Right atrium auricular region (tissue), 2 donors: ENCODE measurements at regions not wholly inside any gene's neighbourhood (a gene's known extent, or its start where the extent isn't known, plus 50 kb on each side); places are given as distances from the start of the nearest gene placed in this dataset.

Experiments used
- DNase-seq: peaks from one replicate; pipeline ENCODE4 v3.0.0-alpha.2; 2019; ENCODE audit warnings: low spot score
- H3K27ac ChIP-seq, 2 donors: fragments of 200-600 bp; sonication (generic); 1 replicate in 1 of 2; 2 replicates in 1 of 2; pipeline ENCODE4 v1.5.1; 2016 to 2019
- H3K27me3 ChIP-seq, 2 donors: fragments of 200-600 bp; sonication (generic); one replicate each; pipeline versions ENCODE4 v1.5.1 to v1.6.0; 2017 to 2019
- H3K36me3 ChIP-seq: fragments of 200-600 bp; sonication (generic); one replicate; pipeline ENCODE4 v1.5.1; 2016
- H3K4me1 ChIP-seq, 2 donors: fragments of 200-600 bp; sonication (generic); one replicate each; pipeline versions ENCODE4 v1.5.1 to v1.6.0; 2017 to 2019
- H3K4me3 ChIP-seq, 2 donors: fragments of 200-600 bp; sonication (generic); 1 replicate in 1 of 2; 2 replicates in 1 of 2; pipeline ENCODE4 v1.5.1; 2017 to 2019; ENCODE audit warnings: mild to moderate bottlenecking in 1 of 2, moderate library complexity in 1 of 2
- H3K9me3 ChIP-seq, 2 donors: fragments of 200-600 bp; sonication (generic); one replicate each; pipeline ENCODE4 v1.5.1; 2019
- CTCF ChIP-seq, 2 donors: fragments of 200-600 bp; sonication (generic); IDR thresholded peaks; one replicate each; pipeline ENCODE4 v1.5.1; 2019; ENCODE audit warnings: antibody characterized with exemption in 2 of 2

GRCh38 chr6:94478133-94479005 is 1059.0 kb upstream of the EPHA7 start:
- TF ChIP-seq CTCF (IDR thresholded peaks at IDR 0.05) = no peak
- Histone ChIP-seq H3K27me3 (no peaks in the 10 kb centered on the region), H3K4me1 (no peaks in the 10 kb centered on the region), H3K27ac (no peak overlapping the region), H3K36me3 (no peaks in the 10 kb centered on the region), H3K9me3 (peaks cover 0 to 8% of the 10 kb centered on the region in 2 donors), H3K4me3 (no peak overlapping the region)
- DNase-seq = no peak

GRCh38 chr6:94468830-94469229 is 1049.5 kb upstream of the EPHA7 start:
- no peaks in the 10 kb centered on the region for H3K36me3 ChIP-seq
- H3K27me3 ChIP-seq = no peaks in the 10 kb centered on the region
- no peak for TF ChIP-seq CTCF (IDR thresholded peaks at IDR 0.05)
- H3K4me1 ChIP-seq = no peaks in the 10 kb centered on the region
- H3K27ac ChIP-seq = no peak overlapping the region
- H3K4me3 ChIP-seq = no peak overlapping the region
- no peaks in the 10 kb centered on the region for H3K9me3 ChIP-seq
- DNase-seq = no peak

- H3K27ac ChIP-seq = no peak overlapping the region
- no peaks in the 10 kb centered on the region for H3K27me3 ChIP-seq
- no peak for DNase-seq
- H3K36me3 ChIP-seq = no peaks in the 10 kb centered on the region
- H3K4me3 ChIP-seq = no peak overlapping the region
- H3K4me1 ChIP-seq = no peaks in the 10 kb centered on the region
- no peak for TF ChIP-seq CTCF (IDR thresholded peaks at IDR 0.05)
- no peaks in the 10 kb centered on the region for H3K9me3 ChIP-seq
Observed at GRCh38 chr6:94464018-94464510, 1044.7 kb upstream of the EPHA7 start.

GRCh38 chr6:94463306-94463705 is 1043.9 kb upstream of the EPHA7 start:
- H3K36me3 ChIP-seq = no peaks in the 10 kb centered on the region
- no peak overlapping the region for H3K27ac ChIP-seq
- TF ChIP-seq CTCF (IDR thresholded peaks at IDR 0.05) = no peak
- DNase-seq = no peak
- no peak overlapping the region for H3K4me3 ChIP-seq
- H3K4me1 ChIP-seq = no peaks in the 10 kb centered on the region
- no peaks in the 10 kb centered on the region for H3K9me3 ChIP-seq
- no peaks in the 10 kb centered on the region for H3K27me3 ChIP-seq

- H3K36me3 ChIP-seq = no peaks in the 10 kb centered on the region
- H3K27ac ChIP-seq = no peak overlapping the region
- DNase-seq = no peak
- H3K9me3 ChIP-seq = no peaks in the 10 kb centered on the region
- no peaks in the 10 kb centered on the region for H3K4me1 ChIP-seq
- no peak for TF ChIP-seq CTCF (IDR thresholded peaks at IDR 0.05)
- no peaks in the 10 kb centered on the region for H3K27me3 ChIP-seq
- no peak overlapping the region for H3K4me3 ChIP-seq
Observed at GRCh38 chr6:94462231-94462630, 1042.9 kb upstream of the EPHA7 start.
